ENCODE measurements at regions not wholly inside any gene's neighbourhood (a gene's known extent, or its start where the extent isn't known, plus 50 kb on each side); places are given as distances from the start of the nearest gene placed in this dataset.

DNA sequence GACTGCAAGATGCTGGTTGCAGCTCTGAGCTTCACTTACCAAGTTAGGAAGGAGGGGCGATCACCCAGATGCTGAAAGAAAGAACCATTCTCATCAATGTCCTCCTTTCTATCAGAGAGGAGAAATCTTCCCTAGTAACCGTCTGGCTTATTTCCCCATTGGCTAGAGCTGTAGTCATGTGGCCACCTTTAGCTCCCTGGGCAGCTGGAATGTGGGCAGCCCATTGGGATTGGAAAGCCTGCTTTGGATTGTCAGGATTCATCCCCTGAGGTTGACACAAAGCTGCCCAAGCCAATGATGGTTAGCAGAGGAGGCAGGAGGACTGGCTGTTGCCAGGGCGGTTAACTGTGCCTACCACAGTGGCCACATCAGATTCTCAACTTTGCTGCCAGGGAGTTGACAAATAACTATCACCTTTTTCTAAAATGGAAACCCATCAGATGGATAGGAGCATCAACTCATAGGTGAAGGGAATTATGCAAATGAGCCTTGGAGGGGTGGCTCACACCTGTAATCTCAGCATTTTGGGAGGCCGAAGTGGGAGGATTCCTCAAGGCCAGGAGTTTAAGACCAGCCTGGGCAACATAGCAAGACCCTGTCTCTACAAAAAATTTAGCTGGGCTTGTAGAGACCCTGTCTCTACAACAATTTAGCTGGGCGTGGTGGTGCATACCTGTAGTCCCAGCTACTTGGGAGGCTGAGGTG lies 206.4 kb upstream of the GALNT17 start:
- intact Hi-C loops (cut with DNase I), result no loop called here
- DNase-seq (no peak), ATAC-seq (no peak)
- no peaks in the 10 kb centered on the region for H3K4me1 ChIP-seq
- H3K27ac ChIP-seq, result no peak overlapping the region
- no peaks in the 10 kb centered on the region for H3K9me3 ChIP-seq
- TF ChIP-seq, protein P1, sequence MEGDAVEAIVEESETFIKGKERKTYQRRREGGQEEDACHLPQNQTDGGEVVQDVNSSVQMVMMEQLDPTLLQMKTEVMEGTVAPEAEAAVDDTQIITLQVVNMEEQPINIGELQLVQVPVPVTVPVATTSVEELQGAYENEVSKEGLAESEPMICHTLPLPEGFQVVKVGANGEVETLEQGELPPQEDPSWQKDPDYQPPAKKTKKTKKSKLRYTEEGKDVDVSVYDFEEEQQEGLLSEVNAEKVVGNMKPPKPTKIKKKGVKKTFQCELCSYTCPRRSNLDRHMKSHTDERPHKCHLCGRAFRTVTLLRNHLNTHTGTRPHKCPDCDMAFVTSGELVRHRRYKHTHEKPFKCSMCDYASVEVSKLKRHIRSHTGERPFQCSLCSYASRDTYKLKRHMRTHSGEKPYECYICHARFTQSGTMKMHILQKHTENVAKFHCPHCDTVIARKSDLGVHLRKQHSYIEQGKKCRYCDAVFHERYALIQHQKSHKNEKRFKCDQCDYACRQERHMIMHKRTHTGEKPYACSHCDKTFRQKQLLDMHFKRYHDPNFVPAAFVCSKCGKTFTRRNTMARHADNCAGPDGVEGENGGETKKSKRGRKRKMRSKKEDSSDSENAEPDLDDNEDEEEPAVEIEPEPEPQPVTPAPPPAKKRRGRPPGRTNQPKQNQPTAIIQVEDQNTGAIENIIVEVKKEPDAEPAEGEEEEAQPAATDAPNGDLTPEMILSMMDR (IDR thresholded peaks at IDR 0.05), result no peak
- H3K36me3 ChIP-seq, result no peaks in the 10 kb centered on the region
- H3K4me3 ChIP-seq, result no peak overlapping the region
- no peaks in the 10 kb centered on the region for H3K27me3 ChIP-seq

DNA sequence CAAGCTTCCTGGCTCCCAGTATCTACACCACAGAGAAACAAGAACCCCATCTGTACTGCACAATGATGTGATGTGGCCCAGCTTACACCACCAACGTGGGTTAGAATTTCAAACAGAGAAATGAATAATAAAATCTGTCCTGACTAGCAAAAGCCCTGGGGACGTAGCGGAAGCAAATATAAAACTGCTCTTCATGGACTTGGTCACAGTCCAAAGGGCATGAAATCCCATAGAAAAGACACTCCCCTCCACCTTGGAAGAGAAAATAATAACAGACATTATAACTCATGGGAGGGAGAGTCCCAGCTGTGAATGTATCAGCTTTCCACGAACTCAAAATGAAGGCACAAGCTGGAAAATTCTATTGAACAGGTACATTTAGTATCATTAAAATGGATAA lies 205.3 kb upstream of the GALNT17 start:
- Histone ChIP-seq H3K36me3 (no peaks in the 10 kb centered on the region), H3K27ac (no peak overlapping the region), H3K9me3 (no peaks in the 10 kb centered on the region), H3K4me1 (no peaks in the 10 kb centered on the region), H3K4me3 (no peak overlapping the region), H3K27me3 (no peaks in the 10 kb centered on the region)
- DNase-seq (no peak), ATAC-seq (no peak)
- intact Hi-C loops (cut with DNase I), result no loop called here
- TF ChIP-seq, protein P1 (IDR thresholded peaks at IDR 0.05), result no peak

DNA sequence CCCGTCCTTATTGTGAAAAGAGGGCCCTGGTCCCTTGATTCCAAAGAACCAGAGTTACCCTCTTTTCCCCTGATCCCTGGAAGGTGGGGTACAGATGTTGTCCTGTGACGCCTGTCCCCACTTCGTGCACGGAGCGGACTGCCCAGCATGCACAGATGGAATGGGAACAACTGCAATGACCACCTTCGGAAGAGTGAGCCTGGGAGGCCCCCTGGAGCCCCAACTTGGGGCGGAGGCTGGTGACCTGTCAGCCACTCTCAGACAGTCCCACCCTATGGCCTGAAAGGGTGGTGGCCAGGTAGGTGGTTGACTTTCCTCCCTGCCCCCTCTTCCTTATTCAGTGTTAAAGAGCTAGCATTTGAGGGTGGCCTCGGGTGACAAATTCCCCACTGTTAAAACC lies 196.6 kb upstream of the GALNT17 start:
- ATAC-seq (no peak), DNase-seq (no peak)
- Histone ChIP-seq H3K4me3 (no peak overlapping the region), H3K9me3 (peaks cover 0 to 8% of the 10 kb centered on the region in 2 donors), H3K27me3 (peaks cover 0 to 3% of the 10 kb centered on the region in 2 donors), H3K4me1 (no peaks in the 10 kb centered on the region), H3K36me3 (no peaks in the 10 kb centered on the region), H3K27ac (no peak overlapping the region)
- intact Hi-C loops (cut with DNase I), result no loop called here
- TF ChIP-seq, protein P1 (IDR thresholded peaks at IDR 0.05), result no peak

DNA sequence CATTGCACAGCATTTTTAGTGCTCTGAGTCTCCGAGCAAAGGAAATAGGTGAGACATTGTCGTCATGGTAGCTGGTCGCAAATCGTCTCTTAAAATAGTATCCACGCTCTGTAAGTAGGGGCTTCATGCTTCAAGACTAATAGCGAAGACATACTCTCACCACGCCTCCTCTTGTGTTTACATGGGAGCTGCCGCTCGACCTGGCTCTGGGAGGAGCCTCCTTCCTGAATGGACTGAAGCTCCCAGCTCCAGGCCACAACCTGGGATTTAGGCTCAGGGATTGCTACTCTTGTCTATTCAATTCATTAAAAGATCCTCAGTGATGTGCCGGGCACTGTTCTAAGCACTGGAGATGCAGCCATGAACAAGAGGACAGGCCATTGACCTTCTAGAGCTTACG lies 196.1 kb upstream of the GALNT17 start:
- H3K27me3 ChIP-seq, result peaks cover 0 to 3% of the 10 kb centered on the region in 2 donors
- peaks cover 0 to 13% of the 10 kb centered on the region in 2 donors for H3K9me3 ChIP-seq
- no peak overlapping the region for H3K27ac ChIP-seq
- DNase-seq, result no peak
- no peak overlapping the region for H3K4me3 ChIP-seq
- H3K4me1 ChIP-seq, result no peaks in the 10 kb centered on the region
- ATAC-seq, result no peak
- intact Hi-C loops (cut with DNase I), result no loop called here
- no peaks in the 10 kb centered on the region for H3K36me3 ChIP-seq
- TF ChIP-seq, protein P1 (IDR thresholded peaks at IDR 0.05), result no peak

DNA sequence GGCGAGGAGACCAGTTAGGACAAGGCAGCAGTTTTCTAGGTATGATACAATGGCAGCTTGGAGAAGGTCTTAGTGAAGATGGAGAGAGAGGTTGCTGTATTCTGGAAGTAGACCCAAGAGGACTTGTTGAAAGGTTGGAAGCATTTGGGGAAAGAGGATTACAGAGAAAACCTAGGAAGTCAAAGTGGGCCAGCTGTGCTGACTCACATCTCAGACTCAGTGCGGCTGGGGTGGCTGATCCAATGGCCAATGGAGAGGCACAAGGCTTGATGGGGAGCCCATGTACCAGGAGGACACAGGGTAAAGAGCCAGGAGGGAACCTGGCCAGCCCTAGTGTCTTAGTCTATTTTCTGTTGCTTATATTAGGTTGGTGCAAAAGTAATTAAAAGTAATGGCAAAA lies 194.5 kb upstream of the GALNT17 start:
- H3K36me3 ChIP-seq, result no peaks in the 10 kb centered on the region
- H3K27me3 ChIP-seq, result peaks cover 0 to 3% of the 10 kb centered on the region in 2 donors
- no peak overlapping the region for H3K27ac ChIP-seq
- H3K4me3 ChIP-seq, result no peak overlapping the region
- intact Hi-C loops (cut with DNase I), result no loop called here
- no peaks in the 10 kb centered on the region for H3K4me1 ChIP-seq
- ATAC-seq, result no peak
- H3K9me3 ChIP-seq, result peaks cover 0 to 13% of the 10 kb centered on the region in 2 donors
- TF ChIP-seq, protein P1 (IDR thresholded peaks at IDR 0.05), result no peak
- no peak for DNase-seq
